ENCODE measurements at regions not wholly inside any gene's neighbourhood (a gene's known extent, or its start where the extent isn't known, plus 50 kb on each side); places are given as distances from the start of the nearest gene placed in this dataset.

- no peak for TF ChIP-seq MAX (IDR thresholded peaks at IDR 0.05)
- no peak for TF ChIP-seq SP1 (IDR thresholded peaks at IDR 0.05)
- TF ChIP-seq CTCF (IDR thresholded peaks at IDR 0.05; ENCODE audit: low read depth, low read length, missing input control), result no peak
- TF ChIP-seq NR2F2 (IDR thresholded peaks at IDR 0.05), result no peak
- TF ChIP-seq GABPA (IDR thresholded peaks at IDR 0.05 in 1 of 2, conservative IDR thresholded peaks at IDR 0.05 in 1 of 2), result no peak
- TF ChIP-seq TAF1 (conservative IDR thresholded peaks at IDR 0.05), result no peak
- TF ChIP-seq ATF3 (IDR thresholded peaks at IDR 0.05), result no peak
- no peak for TF ChIP-seq REST (IDR thresholded peaks at IDR 0.05)
- TF ChIP-seq RXRA (IDR thresholded peaks at IDR 0.05), result no peak
- no peak for TF ChIP-seq JUND (IDR thresholded peaks at IDR 0.05)
- TF ChIP-seq YY1 (IDR thresholded peaks at IDR 0.05), result no peak
- no peak for TF ChIP-seq RAD21 (IDR thresholded peaks at IDR 0.05)
Observed at GRCh38 chr7:45430397-45430796, 143.8 kb upstream of the ADCY1 start.
